Smooth muscle cell (in vitro differentiated cells): ENCODE measurements at regions not wholly inside any gene's neighbourhood (a gene's known extent, or its start where the extent isn't known, plus 50 kb on each side); places are given as distances from the start of the nearest gene placed in this dataset.

Experiments used
- DNase-seq: peaks from one replicate; lab custom pipeline; 2025; ENCODE audit not compliant: unreplicated experiment; lab: John Stamatoyannopoulos, UW
- H2AFZ ChIP-seq: fragments of 200-600 bp; sonication (generic); 2 replicates; pipeline ENCODE4 v1.6.0; 2016; ENCODE audit warnings: antibody characterized with exemption, low read depth, mild to moderate bottlenecking
- H3F3A ChIP-seq: fragments of 200-600 bp; sonication (generic); 2 replicates; pipeline ENCODE4 v1.6.0; 2017; ENCODE audit warnings: antibody characterized with exemption, low read depth
- H3K27ac ChIP-seq: fragments of 200-600 bp; sonication (generic); 2 replicates; pipeline ENCODE4 v1.5.1; 2016; ENCODE audit warnings: low read depth, mild to moderate bottlenecking
- H3K27me3 ChIP-seq: fragments of 200-600 bp; sonication (generic); 2 replicates; pipeline ENCODE4 v1.6.1; 2016; ENCODE audit warnings: low read depth, mild to moderate bottlenecking
- H3K36me3 ChIP-seq: fragments of 200-600 bp; sonication (generic); 2 replicates; pipeline ENCODE4 v1.5.1; 2016; ENCODE audit warnings: low read depth
- H3K4me1 ChIP-seq: fragments of 200-600 bp; sonication (generic); 2 replicates; pipeline ENCODE4 v1.5.1; 2016; ENCODE audit warnings: low read depth
- H3K4me2 ChIP-seq: fragments of 200-600 bp; sonication (generic); 2 replicates; pipeline ENCODE4 v1.6.0; 2016; ENCODE audit warnings: mild to moderate bottlenecking
- H3K4me3 ChIP-seq: fragments of 200-600 bp; sonication (generic); 2 replicates; pipeline ENCODE4 v1.5.1; 2016; ENCODE audit warnings: mild to moderate bottlenecking
- H3K79me2 ChIP-seq: fragments of 200-600 bp; sonication (generic); 2 replicates; pipeline ENCODE4 v1.6.0; 2016; ENCODE audit warnings: low read depth, mild to moderate bottlenecking
- H3K9ac ChIP-seq: fragments of 200-600 bp; sonication (generic); 2 replicates; pipeline ENCODE4 v1.6.0; 2016; ENCODE audit warnings: low read depth
- H3K9me3 ChIP-seq: fragments of 200-600 bp; sonication (generic); replicated peaks from 2 replicates; pipeline ENCODE4 v1.5.1; 2016; ENCODE audit warnings: low read depth
- H4K20me1 ChIP-seq: fragments of 200-600 bp; sonication (generic); 2 replicates; pipeline ENCODE4 v1.6.0; 2016; ENCODE audit warnings: low read depth
- CTCF ChIP-seq: fragments of 200-600 bp; sonication (generic); IDR thresholded peaks from 2 replicates; pipeline ENCODE4 v1.5.1; 2017; ENCODE audit warnings: borderline replicate concordance, mild to moderate bottlenecking, antibody characterized with exemption; ENCODE audit not compliant: insufficient read depth, poor library complexity, severe bottlenecking
- WGBS: methylation state at CpG from one replicate; pipeline ENCODE4 v1.1.7; 2016; ENCODE audit warnings: low lambda C conversion rate; 5-methylcytosine and 5-hydroxymethylcytosine counted together

- H3K27me3 ChIP-seq: no peaks in the 10 kb centered on the region
- H4K20me1 ChIP-seq: no peaks in the 10 kb centered on the region
- no peak overlapping the region for H3K27ac ChIP-seq
- H3K9me3 ChIP-seq: no peaks in the 10 kb centered on the region
- no peaks in the 10 kb centered on the region for H3F3A ChIP-seq
- no peaks in the 10 kb centered on the region for H3K36me3 ChIP-seq
- H3K79me2 ChIP-seq: no peaks in the 10 kb centered on the region
- TF ChIP-seq CTCF: no peak
- no peak overlapping the region for H3K4me2 ChIP-seq
- no peaks in the 10 kb centered on the region for H3K4me1 ChIP-seq
- H3K4me3 ChIP-seq: no peak overlapping the region
- DNase-seq: no peak
- H3K9ac ChIP-seq: no peak overlapping the region
- WGBS: 94% methylated on average over 3 of the region's 3 CpGs
- H2AFZ ChIP-seq: no peak overlapping the region
Observed at GRCh38 chr6:95815389-95816056, 200.3 kb upstream of the FUT9 start.

GRCh38 chr6:95819461-95819860, 196.3 kb upstream of the FUT9 start:
- Histone ChIP-seq H3K79me2 (no peaks in the 10 kb centered on the region), H3K9me3 (no peaks in the 10 kb centered on the region), H3K4me3 (no peak overlapping the region), H3K27me3 (no peaks in the 10 kb centered on the region), H3K9ac (no peak overlapping the region), H2AFZ (no peak overlapping the region), H3F3A (no peaks in the 10 kb centered on the region), H4K20me1 (no peaks in the 10 kb centered on the region), H3K4me2 (no peak overlapping the region), H3K36me3 (no peaks in the 10 kb centered on the region), H3K27ac (no peak overlapping the region), H3K4me1 (no peaks in the 10 kb centered on the region)
- DNase-seq: no peak
- 83% methylated on average over 4 of the region's 4 CpGs for WGBS
- no peak for TF ChIP-seq CTCF

- Histone ChIP-seq H3K36me3 (no peaks in the 10 kb centered on the region), H3K4me3 (no peak overlapping the region), H2AFZ (no peak overlapping the region), H3K79me2 (no peaks in the 10 kb centered on the region), H3K4me1 (no peaks in the 10 kb centered on the region), H4K20me1 (no peaks in the 10 kb centered on the region), H3K4me2 (no peak overlapping the region), H3K9ac (no peak overlapping the region), H3F3A (no peaks in the 10 kb centered on the region), H3K27ac (no peak overlapping the region), H3K9me3 (no peaks in the 10 kb centered on the region), H3K27me3 (no peaks in the 10 kb centered on the region)
- TF ChIP-seq CTCF: no peak
- 82% methylated on average over 2 of the region's 2 CpGs for WGBS
- DNase-seq: no peak
Observed at GRCh38 chr6:95819939-95820338, 195.8 kb upstream of the FUT9 start.
